NCI-H2171 treated with DMSO at 0.1 percent for 48 hours (cell line): ENCODE measurements at regions not wholly inside any gene's neighbourhood (a gene's known extent, or its start where the extent isn't known, plus 50 kb on each side); places are given as distances from the start of the nearest gene placed in this dataset.
A peak's percentile ranks its signal among the peaks of the same experiment; 100 is the strongest.
"Not testable (repeated sequence)": the region's sequence is repeated elsewhere in the genome, so short reads cannot be mapped to it uniquely, and the experiment has no call there.

Experiments used
- DNase-seq: peaks from one replicate; lab custom pipeline; 2025; lab: John Stamatoyannopoulos, UW

GRCh38 chr16:22721511-22722100 lies 92.4 kb upstream of the HS3ST2 start:
- DNase-seq: peak; percentile 21

GRCh38 chr16:22722551-22723541 lies 91.1 kb upstream of the HS3ST2 start:
- not testable (repeated sequence) for DNase-seq

GRCh38 chr16:22726868-22727267 lies 87.1 kb upstream of the HS3ST2 start:
- no peak for DNase-seq

- no peak for DNase-seq
Measured at GRCh38 chr16:22727285-22728166, 86.4 kb upstream of the HS3ST2 start.

GRCh38 chr16:22728167-22728836 lies 85.7 kb upstream of the HS3ST2 start:
- no peak for DNase-seq

GRCh38 chr16:22732400-22732799 lies 81.6 kb upstream of the HS3ST2 start:
- no peak for DNase-seq

- no peak for DNase-seq
Measured at GRCh38 chr16:22732959-22733358, 81.0 kb upstream of the HS3ST2 start.

GRCh38 chr16:22734368-22734767 lies 79.6 kb upstream of the HS3ST2 start:
- DNase-seq: no peak

GRCh38 chr16:22736791-22737190 lies 77.2 kb upstream of the HS3ST2 start:
- no peak for DNase-seq

GRCh38 chr16:22739077-22739476 lies 74.9 kb upstream of the HS3ST2 start:
- no peak for DNase-seq

GRCh38 chr16:22743401-22743800 lies 70.6 kb upstream of the HS3ST2 start:
- no peak for DNase-seq

GRCh38 chr16:22751104-22751667 lies 62.8 kb upstream of the HS3ST2 start:
- no peak for DNase-seq

GRCh38 chr16:22751685-22752084 lies 62.3 kb upstream of the HS3ST2 start:
- no peak for DNase-seq

- DNase-seq: no peak
Measured at GRCh38 chr16:22753451-22753850, 60.5 kb upstream of the HS3ST2 start.

GRCh38 chr16:22754577-22754976 lies 59.4 kb upstream of the HS3ST2 start:
- no peak for DNase-seq

- DNase-seq: no peak
Measured at GRCh38 chr16:22757202-22757601, 56.8 kb upstream of the HS3ST2 start.

GRCh38 chr16:22762486-22762885 lies 51.5 kb upstream of the HS3ST2 start:
- DNase-seq: no peak

- DNase-seq: no peak
Measured at GRCh38 chr16:22763437-22764080, 50.4 kb upstream of the HS3ST2 start.
